ENCODE measurements at regions not wholly inside any gene's neighbourhood (a gene's known extent, or its start where the extent isn't known, plus 50 kb on each side); places are given as distances from the start of the nearest gene placed in this dataset.

DNA sequence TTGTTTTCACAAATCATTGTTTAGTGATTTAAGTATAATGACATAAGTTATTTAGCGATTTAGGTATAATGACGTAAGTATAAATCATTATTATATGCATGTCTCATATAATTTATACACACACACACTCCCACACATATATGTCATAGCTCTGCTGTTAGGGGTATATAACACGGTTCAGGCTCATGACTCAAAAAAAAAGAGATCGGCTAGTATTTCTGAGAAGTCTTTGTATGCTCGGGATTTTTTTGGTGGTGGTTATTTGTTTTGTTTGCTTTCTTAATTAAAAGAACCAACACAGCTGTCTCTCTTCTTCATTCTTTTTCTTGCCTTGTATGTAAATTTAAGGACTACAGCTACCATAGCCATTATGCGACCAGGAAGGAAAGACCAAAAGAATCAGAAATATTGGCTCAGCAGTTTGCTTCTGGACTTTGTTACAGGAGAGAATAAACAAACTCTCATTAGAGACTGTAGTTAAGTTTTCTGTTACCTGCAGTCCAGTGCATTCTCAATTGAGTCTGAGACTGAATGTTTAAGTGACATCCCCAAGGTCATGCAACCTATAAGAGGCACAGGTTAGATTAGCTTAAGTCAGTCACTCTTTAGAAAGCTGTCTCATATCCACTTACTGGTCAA is 83.2 kb upstream of the NREP start:
- Mint-ChIP-seq H3K27me3 (ENCODE audit: unreplicated experiment) (no peaks in the 10 kb centered on the region), H3K9me3 (ENCODE audit: unreplicated experiment) (peaks cover 5% of the 10 kb centered on the region), H3K4me3 (ENCODE audit: unreplicated experiment) (no peak overlapping the region), H3K36me3 (ENCODE audit: unreplicated experiment) (peaks cover 5% of the 10 kb centered on the region), H3K4me1 (ENCODE audit: unreplicated experiment) (peaks cover 34% of the 10 kb centered on the region), H3K27ac (ENCODE audit: unreplicated experiment) (peak overlapping the region; percentile 75)
- TF ChIP-seq, protein P1, sequence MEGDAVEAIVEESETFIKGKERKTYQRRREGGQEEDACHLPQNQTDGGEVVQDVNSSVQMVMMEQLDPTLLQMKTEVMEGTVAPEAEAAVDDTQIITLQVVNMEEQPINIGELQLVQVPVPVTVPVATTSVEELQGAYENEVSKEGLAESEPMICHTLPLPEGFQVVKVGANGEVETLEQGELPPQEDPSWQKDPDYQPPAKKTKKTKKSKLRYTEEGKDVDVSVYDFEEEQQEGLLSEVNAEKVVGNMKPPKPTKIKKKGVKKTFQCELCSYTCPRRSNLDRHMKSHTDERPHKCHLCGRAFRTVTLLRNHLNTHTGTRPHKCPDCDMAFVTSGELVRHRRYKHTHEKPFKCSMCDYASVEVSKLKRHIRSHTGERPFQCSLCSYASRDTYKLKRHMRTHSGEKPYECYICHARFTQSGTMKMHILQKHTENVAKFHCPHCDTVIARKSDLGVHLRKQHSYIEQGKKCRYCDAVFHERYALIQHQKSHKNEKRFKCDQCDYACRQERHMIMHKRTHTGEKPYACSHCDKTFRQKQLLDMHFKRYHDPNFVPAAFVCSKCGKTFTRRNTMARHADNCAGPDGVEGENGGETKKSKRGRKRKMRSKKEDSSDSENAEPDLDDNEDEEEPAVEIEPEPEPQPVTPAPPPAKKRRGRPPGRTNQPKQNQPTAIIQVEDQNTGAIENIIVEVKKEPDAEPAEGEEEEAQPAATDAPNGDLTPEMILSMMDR (IDR thresholded peaks at IDR 0.05) = no peak
- DNase-seq (ENCODE audit: extremely low spot score, unreplicated experiment) = no peak

DNA sequence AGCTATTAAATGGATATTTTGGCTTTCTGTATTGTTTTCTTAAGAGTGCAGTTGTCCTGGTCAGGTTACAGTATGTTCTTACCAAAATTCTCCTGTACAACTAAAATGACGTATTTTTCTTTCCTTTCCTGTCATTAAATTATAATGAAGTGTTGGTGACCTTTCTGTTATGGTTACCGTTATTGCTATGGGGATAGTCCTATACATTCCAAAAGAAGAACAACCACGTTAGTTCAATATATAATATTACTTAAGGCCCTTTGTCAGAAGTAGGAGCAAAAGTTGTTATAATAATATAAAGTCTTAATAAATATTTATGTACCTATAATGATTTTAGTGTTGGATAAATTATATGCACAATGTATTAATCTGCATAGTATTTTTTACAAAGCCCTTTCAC is 82.4 kb upstream of the NREP start:
- DNase-seq (ENCODE audit: extremely low spot score, unreplicated experiment) = no peak

DNA sequence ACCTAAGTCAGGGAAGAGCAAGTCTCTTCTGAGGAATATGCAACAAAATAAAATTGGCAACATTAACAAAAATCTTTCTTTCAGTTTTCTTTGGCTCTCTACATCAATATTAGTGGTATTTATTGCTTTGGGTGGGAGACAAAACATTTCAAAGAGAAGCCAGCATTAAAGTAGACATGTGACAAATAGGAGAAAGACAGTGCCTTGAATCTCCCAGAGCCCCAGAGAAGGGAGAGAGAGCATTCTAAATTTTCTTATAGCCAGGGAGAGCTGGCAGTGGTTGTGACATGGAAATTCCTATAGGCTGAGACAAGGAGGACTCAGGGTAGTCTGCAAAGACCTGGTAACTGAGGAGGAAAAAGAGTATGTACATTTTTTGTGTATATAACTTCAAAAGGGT is 79.4 kb upstream of the NREP start:
- no peak for DNase-seq (ENCODE audit: extremely low spot score, unreplicated experiment)
- peaks cover 54% of the 10 kb centered on the region for H3K4me1 Mint-ChIP-seq (ENCODE audit: unreplicated experiment)
- H3K27ac Mint-ChIP-seq (ENCODE audit: unreplicated experiment) = peak overlapping the region; percentile 78
- peaks cover 2% of the 10 kb centered on the region for H3K9me3 Mint-ChIP-seq (ENCODE audit: unreplicated experiment)
- H3K36me3 Mint-ChIP-seq (ENCODE audit: unreplicated experiment) = peaks cover 2% of the 10 kb centered on the region
- no peak overlapping the region for H3K4me3 Mint-ChIP-seq (ENCODE audit: unreplicated experiment)
- TF ChIP-seq, protein P1 (IDR thresholded peaks at IDR 0.05) = no peak
- no peaks in the 10 kb centered on the region for H3K27me3 Mint-ChIP-seq (ENCODE audit: unreplicated experiment)

More for the DNA sequence above, 82.4 kb upstream of the NREP start:
- H3K27ac Mint-ChIP-seq (ENCODE audit: unreplicated experiment) = peak overlapping the region; percentile 88
- peaks cover 42% of the 10 kb centered on the region for H3K4me1 Mint-ChIP-seq (ENCODE audit: unreplicated experiment)
- no peaks in the 10 kb centered on the region for H3K27me3 Mint-ChIP-seq (ENCODE audit: unreplicated experiment)
- TF ChIP-seq, protein P1 (IDR thresholded peaks at IDR 0.05) = no peak
- H3K9me3 Mint-ChIP-seq (ENCODE audit: unreplicated experiment) = peaks cover 5% of the 10 kb centered on the region
- H3K36me3 Mint-ChIP-seq (ENCODE audit: unreplicated experiment) = peaks cover 5% of the 10 kb centered on the region
- no peak overlapping the region for H3K4me3 Mint-ChIP-seq (ENCODE audit: unreplicated experiment)

DNA sequence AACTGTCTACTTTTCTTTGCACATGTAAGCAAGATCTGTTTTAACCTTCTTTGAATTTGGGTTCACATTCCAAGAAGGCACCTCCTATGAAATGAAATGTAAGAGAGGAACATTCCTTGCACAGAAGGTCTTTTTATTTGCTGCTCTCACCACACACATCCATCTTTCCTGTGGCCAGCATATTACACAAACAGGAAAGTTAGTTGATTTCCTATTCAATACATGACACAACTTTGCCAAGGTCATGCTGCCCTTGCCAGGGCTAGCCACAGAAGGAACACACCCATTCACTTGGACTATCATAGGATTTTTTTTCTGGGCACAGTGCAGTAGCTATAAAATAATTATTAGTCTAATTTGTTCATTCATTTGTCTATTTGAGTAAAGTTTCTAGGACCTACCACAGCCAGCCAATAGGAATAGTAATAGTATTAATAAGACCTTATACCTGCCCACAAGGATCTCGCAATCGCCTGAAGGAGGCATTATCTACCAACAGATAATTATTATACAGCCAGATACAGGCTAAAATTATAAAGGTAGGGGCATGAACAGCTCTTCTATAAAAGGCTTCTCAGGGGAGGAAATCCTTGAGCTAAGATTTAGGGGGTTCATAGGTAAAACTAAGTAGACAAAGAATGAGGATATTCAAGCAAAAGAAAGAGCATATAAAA is 78.1 kb upstream of the NREP start:
- peaks cover 12% of the 10 kb centered on the region for H3K9me3 Mint-ChIP-seq (ENCODE audit: unreplicated experiment)
- peak overlapping the region; percentile 78 for H3K27ac Mint-ChIP-seq (ENCODE audit: unreplicated experiment)
- TF ChIP-seq, protein P1 (IDR thresholded peaks at IDR 0.05) = peak; percentile 34
- H3K36me3 Mint-ChIP-seq (ENCODE audit: unreplicated experiment) = peaks cover 4% of the 10 kb centered on the region
- H3K4me3 Mint-ChIP-seq (ENCODE audit: unreplicated experiment) = no peak overlapping the region
- H3K4me1 Mint-ChIP-seq (ENCODE audit: unreplicated experiment) = peaks cover 57% of the 10 kb centered on the region
- no peaks in the 10 kb centered on the region for H3K27me3 Mint-ChIP-seq (ENCODE audit: unreplicated experiment)
- DNase-seq (ENCODE audit: extremely low spot score, unreplicated experiment) = no peak

DNA sequence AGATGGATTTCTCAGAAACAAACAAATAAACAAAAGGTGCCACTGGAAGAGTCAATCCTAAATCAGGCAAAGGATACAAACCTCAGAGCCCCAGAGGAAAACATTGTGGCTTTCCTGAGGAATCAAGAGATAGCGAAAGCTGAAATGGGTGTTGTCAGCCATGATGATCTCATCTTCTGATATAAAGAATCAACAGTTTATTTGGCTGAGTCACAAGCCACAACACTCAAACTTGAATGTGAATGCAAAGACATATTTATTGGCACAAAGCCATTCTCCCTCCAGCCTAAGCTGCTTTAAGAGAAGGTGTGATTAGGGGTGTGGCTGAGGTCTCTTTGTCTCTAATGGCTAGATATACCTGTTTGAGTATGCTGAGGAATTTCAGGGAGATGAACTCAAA is 73.3 kb upstream of the NREP start:
- H3K27me3 Mint-ChIP-seq (ENCODE audit: unreplicated experiment) = no peaks in the 10 kb centered on the region

More for the DNA sequence above, 73.3 kb upstream of the NREP start:
- no peak for DNase-seq (ENCODE audit: extremely low spot score, unreplicated experiment)
- Mint-ChIP-seq H3K9me3 (ENCODE audit: unreplicated experiment) (peaks cover 13% of the 10 kb centered on the region), H3K4me3 (ENCODE audit: unreplicated experiment) (no peak overlapping the region), H3K27ac (ENCODE audit: unreplicated experiment) (peak overlapping the region; percentile 87), H3K36me3 (ENCODE audit: unreplicated experiment) (peaks cover 4% of the 10 kb centered on the region), H3K4me1 (ENCODE audit: unreplicated experiment) (peaks cover 45% of the 10 kb centered on the region)
- TF ChIP-seq, protein P1 (IDR thresholded peaks at IDR 0.05) = no peak

Data from osteocyte (in vitro differentiated cells).